Fibroblast of lung (primary cell): ENCODE measurements at regions not wholly inside any gene's neighbourhood (a gene's known extent, or its start where the extent isn't known, plus 50 kb on each side); places are given as distances from the start of the nearest gene placed in this dataset.

Source experiments
- DNase-seq, 2 donors: peaks; one replicate each; pipeline versions ENCODE4 v3.0.0 to v3.0.0-alpha.2; 2010; ENCODE audit warnings: low read depth in 2 of 2
- H2AFZ ChIP-seq: 2 replicates; pipeline ENCODE4 v1.5.1; 2012; ENCODE audit warnings: low read length, control low read depth, inconsistent platforms
- H3K27ac ChIP-seq: 2 replicates; pipeline ENCODE4 v1.5.1; 2011; ENCODE audit warnings: low read length, control low read depth; ENCODE audit not compliant: insufficient read depth
- H3K27me3 ChIP-seq: 2 replicates; pipeline ENCODE4 v1.5.1; 2011; ENCODE audit warnings: mild to moderate bottlenecking, low read length; ENCODE audit not compliant: control insufficient read depth, insufficient read depth
- H3K36me3 ChIP-seq: 2 replicates; pipeline ENCODE4 v1.5.1; 2011; ENCODE audit warnings: low read length; ENCODE audit not compliant: control insufficient read depth, insufficient read depth
- H3K4me1 ChIP-seq: 2 replicates; pipeline ENCODE4 v1.5.1; 2011; ENCODE audit warnings: low read length; ENCODE audit not compliant: control insufficient read depth, insufficient read depth; ENCODE audit errors: extremely low read depth
- H3K4me2 ChIP-seq: 2 replicates; pipeline ENCODE4 v1.5.1; 2011; ENCODE audit warnings: low read length, control low read depth; ENCODE audit not compliant: insufficient read depth; ENCODE audit errors: extremely low read depth
- H3K4me3 ChIP-seq, 4 experiments: fragments of 200-600 bp in 1 of 4; sonication (generic) in 1 of 4; replicated peaks in 1 of 4; 2 replicates each; pipeline ENCODE4 v1.5.1; 2011 to 2016; ENCODE audit warnings: low read length in 4 of 4, low read depth in 3 of 4, mild to moderate bottlenecking in 3 of 4, control low read depth in 2 of 4, inconsistent platforms in 1 of 4, mixed read lengths in 1 of 4; ENCODE audit not compliant: insufficient read depth in 1 of 4; ENCODE audit errors: control extremely low read depth in 1 of 4
- H3K79me2 ChIP-seq: 2 replicates; pipeline ENCODE4 v1.5.1; 2012; ENCODE audit warnings: mild to moderate bottlenecking, low read length, inconsistent platforms; ENCODE audit not compliant: control insufficient read depth, insufficient read depth
- H3K9ac ChIP-seq: 2 replicates; pipeline ENCODE4 v1.5.1; 2011; ENCODE audit warnings: mild to moderate bottlenecking, low read length, control low read depth; ENCODE audit not compliant: insufficient read depth
- H3K9me3 ChIP-seq: 2 replicates; pipeline ENCODE4 v1.5.1; 2012; ENCODE audit warnings: low read depth, low read length; ENCODE audit not compliant: control insufficient read depth, insufficient read depth
- H4K20me1 ChIP-seq: 2 replicates; pipeline ENCODE4 v1.5.1; 2011; ENCODE audit warnings: low read length; ENCODE audit not compliant: control insufficient read depth, insufficient read depth; ENCODE audit errors: extremely low read depth
- EZH2 ChIP-seq: IDR thresholded peaks from 2 replicates; pipeline ENCODE4 v1.5.1; 2012; ENCODE audit warnings: low read length, control low read depth, mild to moderate bottlenecking; ENCODE audit errors: missing control alignments
- TF ChIP-seq, protein P1 (sequence below), 2 donors: IDR thresholded peaks in 1 of 2; conservative IDR thresholded peaks in 1 of 2; 1 replicate in 1 of 2; 2 replicates in 1 of 2; pipeline ENCODE4 v1.5.1; 2011 to 2012; ENCODE audit warnings: low read length in 2 of 2, control low read depth in 1 of 2, inconsistent platforms in 1 of 2, low read depth in 1 of 2, mild to moderate bottlenecking in 1 of 2

DNA sequence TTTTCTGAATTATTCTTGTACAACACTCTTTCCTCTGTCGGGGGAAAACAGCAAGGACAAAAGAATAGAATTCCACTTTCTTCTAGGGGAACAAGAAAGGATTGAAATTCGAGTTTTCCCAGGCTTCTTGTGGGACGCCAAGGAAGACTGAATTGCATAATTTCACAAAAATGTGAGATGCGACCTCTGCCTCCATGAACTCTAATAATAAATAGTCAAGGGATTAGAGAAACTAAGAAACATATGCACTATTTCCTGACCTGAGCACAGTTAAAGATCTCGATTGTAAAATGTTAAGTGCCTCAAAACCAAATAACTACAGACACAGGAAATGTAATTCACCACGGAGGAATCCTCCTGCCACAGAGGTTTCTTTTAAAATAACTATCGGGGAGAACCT, 117.3 kb upstream of the MARK1 start:
- Histone ChIP-seq H3K36me3 (no peaks in the 10 kb centered on the region), H4K20me1 (no peaks in the 10 kb centered on the region), H3K4me2 (no peak overlapping the region), H3K4me3 (no peak overlapping the region), H3K27ac (no peak overlapping the region), H2AFZ (no peak overlapping the region), H3K27me3 (no peaks in the 10 kb centered on the region), H3K79me2 (no peaks in the 10 kb centered on the region), H3K9me3 (no peaks in the 10 kb centered on the region), H3K4me1 (no peaks in the 10 kb centered on the region), H3K9ac (no peak overlapping the region)
- peak; percentile 2 to 17 for DNase-seq
- TF ChIP-seq, protein P1, sequence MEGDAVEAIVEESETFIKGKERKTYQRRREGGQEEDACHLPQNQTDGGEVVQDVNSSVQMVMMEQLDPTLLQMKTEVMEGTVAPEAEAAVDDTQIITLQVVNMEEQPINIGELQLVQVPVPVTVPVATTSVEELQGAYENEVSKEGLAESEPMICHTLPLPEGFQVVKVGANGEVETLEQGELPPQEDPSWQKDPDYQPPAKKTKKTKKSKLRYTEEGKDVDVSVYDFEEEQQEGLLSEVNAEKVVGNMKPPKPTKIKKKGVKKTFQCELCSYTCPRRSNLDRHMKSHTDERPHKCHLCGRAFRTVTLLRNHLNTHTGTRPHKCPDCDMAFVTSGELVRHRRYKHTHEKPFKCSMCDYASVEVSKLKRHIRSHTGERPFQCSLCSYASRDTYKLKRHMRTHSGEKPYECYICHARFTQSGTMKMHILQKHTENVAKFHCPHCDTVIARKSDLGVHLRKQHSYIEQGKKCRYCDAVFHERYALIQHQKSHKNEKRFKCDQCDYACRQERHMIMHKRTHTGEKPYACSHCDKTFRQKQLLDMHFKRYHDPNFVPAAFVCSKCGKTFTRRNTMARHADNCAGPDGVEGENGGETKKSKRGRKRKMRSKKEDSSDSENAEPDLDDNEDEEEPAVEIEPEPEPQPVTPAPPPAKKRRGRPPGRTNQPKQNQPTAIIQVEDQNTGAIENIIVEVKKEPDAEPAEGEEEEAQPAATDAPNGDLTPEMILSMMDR (conservative IDR thresholded peaks at IDR 0.05 in 1 of 2, IDR thresholded peaks at IDR 0.05 in 1 of 2; ENCODE audit: low read depth in 1 of 2, low read length in 2 of 2), result no peak
- no peak for TF ChIP-seq EZH2

DNA sequence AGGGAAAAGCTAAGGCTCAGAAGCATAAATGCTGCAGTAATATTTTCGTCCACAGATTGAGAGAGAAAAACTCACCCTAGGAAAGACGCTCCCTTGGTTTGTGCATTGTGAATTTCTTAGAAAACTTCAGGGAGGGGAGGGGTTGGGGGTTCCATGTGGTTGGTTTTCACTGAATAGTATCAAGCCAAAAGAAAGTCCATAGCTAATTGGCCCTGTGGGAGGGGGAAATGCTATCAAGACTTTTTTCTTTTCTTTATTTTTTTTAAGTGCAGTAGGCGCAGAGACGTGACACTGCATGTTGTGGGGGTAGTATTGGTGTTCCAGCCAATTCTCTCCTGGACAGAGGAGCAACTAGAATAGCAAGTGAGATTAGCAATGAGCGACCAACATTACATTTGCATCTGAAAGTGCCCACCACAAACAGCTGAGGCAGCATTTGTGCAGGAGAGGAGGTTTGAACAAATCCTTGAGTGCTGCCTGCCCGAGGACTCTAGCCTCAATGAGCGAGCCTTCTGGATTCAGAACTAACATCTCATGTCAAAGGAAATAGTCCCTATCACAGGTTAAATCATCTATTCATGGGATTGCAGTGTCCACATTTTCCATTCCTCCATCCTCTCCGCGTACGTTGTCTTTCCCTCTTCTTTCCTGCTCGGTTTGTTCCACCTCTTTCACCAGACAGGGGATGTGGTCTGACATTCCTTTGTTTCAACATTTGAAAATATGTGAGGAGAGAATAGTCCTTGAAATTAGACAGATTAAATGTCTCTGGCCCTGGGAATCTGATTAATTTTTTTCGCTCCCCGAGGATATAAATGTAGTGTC, 118.0 kb upstream of the MARK1 start:
- no peaks in the 10 kb centered on the region for H3K79me2 ChIP-seq
- no peak overlapping the region for H2AFZ ChIP-seq
- no peak overlapping the region for H3K9ac ChIP-seq
- no peaks in the 10 kb centered on the region for H4K20me1 ChIP-seq
- no peaks in the 10 kb centered on the region for H3K9me3 ChIP-seq
- TF ChIP-seq, protein P1 (conservative IDR thresholded peaks at IDR 0.05 in 1 of 2, IDR thresholded peaks at IDR 0.05 in 1 of 2; ENCODE audit: low read depth in 1 of 2, low read length in 2 of 2), result no peak
- TF ChIP-seq EZH2, result no peak
- H3K4me3 ChIP-seq, result no peak overlapping the region
- no peaks in the 10 kb centered on the region for H3K4me1 ChIP-seq
- no peak overlapping the region for H3K4me2 ChIP-seq
- no peak overlapping the region for H3K27ac ChIP-seq
- H3K27me3 ChIP-seq, result no peaks in the 10 kb centered on the region
- DNase-seq, result peak in 1 of 2 donors; percentile 7
- no peaks in the 10 kb centered on the region for H3K36me3 ChIP-seq

DNA sequence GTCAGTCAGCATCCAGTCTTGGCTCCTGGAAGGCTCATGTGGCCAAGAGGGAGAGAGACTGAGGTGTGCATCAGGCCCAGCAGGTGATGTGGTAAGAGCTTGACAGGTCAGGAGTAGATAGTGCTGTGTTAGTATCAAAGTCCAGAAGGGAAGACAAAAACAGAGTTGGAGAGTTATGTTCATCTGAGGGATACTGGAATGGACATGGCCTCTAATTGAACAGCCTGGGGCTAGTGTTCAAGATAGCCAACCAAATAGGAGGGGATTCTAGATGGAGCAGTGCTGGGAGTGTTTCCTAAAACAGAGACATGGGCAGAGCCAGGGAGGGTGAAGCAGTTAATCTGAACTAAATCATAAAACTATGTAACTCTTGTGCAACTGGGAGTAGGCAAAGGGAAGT, 120.7 kb upstream of the MARK1 start:
- Histone ChIP-seq H4K20me1 (no peaks in the 10 kb centered on the region), H3K4me3 (no peak overlapping the region), H3K79me2 (no peaks in the 10 kb centered on the region), H2AFZ (no peak overlapping the region), H3K36me3 (no peaks in the 10 kb centered on the region), H3K27ac (no peak overlapping the region), H3K4me2 (no peak overlapping the region), H3K9me3 (no peaks in the 10 kb centered on the region), H3K9ac (no peak overlapping the region), H3K4me1 (no peaks in the 10 kb centered on the region), H3K27me3 (no peaks in the 10 kb centered on the region)
- DNase-seq, result no peak
- no peak for TF ChIP-seq EZH2
- TF ChIP-seq, protein P1 (conservative IDR thresholded peaks at IDR 0.05 in 1 of 2, IDR thresholded peaks at IDR 0.05 in 1 of 2; ENCODE audit: low read depth in 1 of 2, low read length in 2 of 2), result no peak
